Neural cell (in vitro differentiated cells): ENCODE measurements at regions not wholly inside any gene's neighbourhood (a gene's known extent, or its start where the extent isn't known, plus 50 kb on each side); places are given as distances from the start of the nearest gene placed in this dataset.

ENCODE experiments used
- MXI1 ChIP-seq: fragments of 450-650 bp; conservative IDR thresholded peaks from 2 replicates; pipeline ENCODE4 v1.6.1; 2014; ENCODE audit warnings: antibody characterized with exemption, mild to moderate bottlenecking; ENCODE audit not compliant: poor library complexity, severe bottlenecking
- TF ChIP-seq, protein P1 (sequence below): fragments of 450-650 bp; IDR thresholded peaks from 2 replicates; pipeline ENCODE4 v1.5.1; 2014; ENCODE audit warnings: antibody characterized with exemption, mild to moderate bottlenecking, moderate library complexity; ENCODE audit not compliant: poor library complexity, severe bottlenecking

DNA sequence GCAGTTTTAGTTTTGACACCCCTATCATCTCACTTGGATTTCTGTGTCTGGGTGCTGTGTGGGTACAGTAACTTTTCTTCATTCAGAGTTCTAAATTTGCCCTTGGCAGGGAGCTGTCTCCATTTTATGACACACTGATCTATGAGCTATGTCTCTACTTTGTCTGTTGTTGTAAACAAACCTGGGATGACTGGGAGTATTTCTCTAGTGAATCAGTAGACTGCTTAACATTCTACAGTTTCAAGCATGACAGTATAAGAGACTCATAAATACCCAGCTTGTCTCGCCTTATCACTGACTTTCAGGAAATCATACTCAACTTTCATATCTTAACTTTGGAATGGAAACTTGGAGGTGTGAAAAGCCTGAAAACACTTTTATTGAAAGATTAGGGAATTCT lies 212.1 kb upstream of the NUDT12 start:
- TF ChIP-seq, protein P1, sequence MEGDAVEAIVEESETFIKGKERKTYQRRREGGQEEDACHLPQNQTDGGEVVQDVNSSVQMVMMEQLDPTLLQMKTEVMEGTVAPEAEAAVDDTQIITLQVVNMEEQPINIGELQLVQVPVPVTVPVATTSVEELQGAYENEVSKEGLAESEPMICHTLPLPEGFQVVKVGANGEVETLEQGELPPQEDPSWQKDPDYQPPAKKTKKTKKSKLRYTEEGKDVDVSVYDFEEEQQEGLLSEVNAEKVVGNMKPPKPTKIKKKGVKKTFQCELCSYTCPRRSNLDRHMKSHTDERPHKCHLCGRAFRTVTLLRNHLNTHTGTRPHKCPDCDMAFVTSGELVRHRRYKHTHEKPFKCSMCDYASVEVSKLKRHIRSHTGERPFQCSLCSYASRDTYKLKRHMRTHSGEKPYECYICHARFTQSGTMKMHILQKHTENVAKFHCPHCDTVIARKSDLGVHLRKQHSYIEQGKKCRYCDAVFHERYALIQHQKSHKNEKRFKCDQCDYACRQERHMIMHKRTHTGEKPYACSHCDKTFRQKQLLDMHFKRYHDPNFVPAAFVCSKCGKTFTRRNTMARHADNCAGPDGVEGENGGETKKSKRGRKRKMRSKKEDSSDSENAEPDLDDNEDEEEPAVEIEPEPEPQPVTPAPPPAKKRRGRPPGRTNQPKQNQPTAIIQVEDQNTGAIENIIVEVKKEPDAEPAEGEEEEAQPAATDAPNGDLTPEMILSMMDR = no peak
- no peak for TF ChIP-seq MXI1
